Eye (tissue), 1 donor: ENCODE measurements at regions not wholly inside any gene's neighbourhood (a gene's known extent, or its start where the extent isn't known, plus 50 kb on each side); places are given as distances from the start of the nearest gene placed in this dataset.
A peak's percentile ranks its signal among the peaks of the same experiment; 100 is the strongest.

Experiments
- DNase-seq: peaks from one replicate; pipeline ENCODE4 v3.0.0-alpha.2; 2015

DNA sequence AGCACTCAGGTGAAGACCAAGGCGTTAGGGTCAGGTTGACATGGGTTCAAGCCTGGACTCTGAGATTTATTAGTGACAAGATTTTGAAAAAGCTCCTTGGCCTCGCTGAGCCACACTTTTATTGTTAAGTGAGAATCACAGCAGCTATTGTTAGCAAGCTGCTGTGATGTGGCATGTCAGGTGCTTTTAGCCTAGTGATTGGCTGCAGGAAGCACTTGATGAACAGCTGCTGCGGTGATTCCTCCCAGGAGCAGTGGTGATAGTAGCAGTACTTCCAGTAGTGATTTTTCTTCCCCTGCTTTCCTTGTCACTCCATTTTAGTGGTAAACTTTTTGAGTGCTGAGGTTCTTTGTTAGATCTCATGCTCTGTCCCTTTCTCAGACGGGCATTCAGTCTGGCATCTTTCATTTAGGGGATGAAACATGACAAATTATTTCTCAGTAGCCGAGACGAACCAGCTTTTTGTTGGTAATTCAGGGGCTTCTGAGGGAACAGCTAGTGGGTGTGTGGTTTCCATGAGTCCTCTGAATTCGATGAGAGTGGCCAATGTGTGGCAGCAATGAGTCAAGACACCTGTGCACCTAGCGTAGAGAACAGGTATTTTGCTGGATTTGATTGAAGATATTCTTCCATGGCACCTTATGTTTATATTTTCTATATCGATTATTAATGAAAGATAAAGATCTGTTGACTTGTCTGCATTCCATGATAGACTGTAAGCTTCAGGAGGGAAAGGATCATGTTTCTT, 696.7 kb downstream of the DHX35 start:
- DNase-seq, result peak; percentile 44

GRCh38 chr20:39654171-39654570, 692.0 kb downstream of the DHX35 start:
- DNase-seq, result no peak

DNA sequence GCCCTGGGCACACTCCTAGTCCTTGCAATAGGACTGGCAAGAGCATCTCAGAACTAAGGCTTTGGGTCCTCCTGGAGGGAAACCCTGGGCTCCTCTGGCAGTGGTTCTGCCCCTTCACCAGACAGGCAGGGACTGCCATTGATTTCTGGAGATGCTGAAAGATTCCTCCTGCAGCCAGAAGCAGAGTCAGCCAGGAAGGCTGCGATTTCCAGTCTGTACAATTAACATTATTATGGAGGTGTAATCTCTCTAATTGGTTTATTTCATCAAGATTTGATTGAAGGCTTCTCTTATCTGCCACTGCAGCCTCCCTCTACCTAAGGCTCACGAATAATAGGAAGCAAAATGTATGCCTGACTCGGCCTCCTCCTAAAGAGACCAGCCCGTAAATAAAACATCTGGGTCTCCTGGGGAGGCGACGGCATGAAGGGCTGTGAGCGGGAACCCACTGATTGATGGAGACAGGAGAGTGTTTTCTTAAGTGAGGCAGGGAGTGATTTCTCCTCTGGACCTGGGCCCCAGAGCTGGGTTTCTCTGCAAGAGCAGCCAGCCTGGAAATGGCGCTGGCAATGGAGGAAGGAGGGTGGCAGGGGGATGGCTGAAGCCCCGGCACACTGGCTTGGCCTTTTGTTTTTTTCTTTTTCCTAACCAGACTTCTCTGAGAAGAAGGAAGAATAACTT, 689.6 kb downstream of the DHX35 start:
- DNase-seq, result peak; percentile 76

DNA sequence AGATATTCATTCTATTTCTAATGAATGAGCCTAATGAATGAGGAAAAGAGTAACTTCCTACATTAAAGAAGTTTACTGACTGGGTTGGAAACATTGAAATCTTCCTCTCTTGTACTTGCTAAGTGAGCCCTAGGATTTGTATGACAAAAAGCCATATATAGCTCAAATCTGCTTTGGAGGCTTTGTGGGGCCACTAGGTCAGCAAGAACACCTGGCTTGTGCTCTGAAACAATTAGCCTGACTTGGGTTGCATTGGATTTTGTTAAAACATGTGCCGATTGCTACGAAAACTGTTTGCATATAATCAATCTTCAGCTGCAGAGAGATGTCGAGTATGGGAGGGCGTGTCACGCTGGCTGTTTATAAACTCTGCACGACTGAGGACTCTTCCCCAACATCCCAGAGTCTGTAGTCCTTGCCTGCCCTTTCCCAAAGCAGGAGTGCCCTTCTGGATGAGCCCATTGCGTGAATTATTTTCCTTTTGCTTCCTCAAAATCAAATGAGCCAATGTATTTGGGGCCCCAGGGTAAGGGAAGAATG, 684.8 kb downstream of the DHX35 start:
- DNase-seq, result no peak

DNA sequence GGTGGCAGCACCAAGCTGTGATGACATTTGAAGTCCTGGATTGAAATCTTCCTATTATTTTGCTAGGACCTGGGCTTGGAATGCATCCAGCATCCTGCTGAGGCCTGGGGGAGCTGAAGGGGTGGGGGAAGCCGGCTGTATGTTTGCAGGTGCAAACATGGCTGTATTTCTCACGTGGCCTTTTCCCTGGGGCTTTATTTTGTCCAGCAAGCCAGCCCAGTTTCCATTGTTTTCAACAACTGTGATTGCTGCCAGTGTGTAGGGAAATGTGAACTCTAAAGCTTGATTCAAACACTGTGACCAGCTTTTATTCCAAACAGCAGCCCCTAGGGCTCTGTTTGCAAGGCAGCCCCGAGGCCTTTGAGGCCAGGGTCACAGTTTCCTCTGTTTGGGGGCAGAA, 683.0 kb downstream of the DHX35 start:
- peak; percentile 24 for DNase-seq

DNA sequence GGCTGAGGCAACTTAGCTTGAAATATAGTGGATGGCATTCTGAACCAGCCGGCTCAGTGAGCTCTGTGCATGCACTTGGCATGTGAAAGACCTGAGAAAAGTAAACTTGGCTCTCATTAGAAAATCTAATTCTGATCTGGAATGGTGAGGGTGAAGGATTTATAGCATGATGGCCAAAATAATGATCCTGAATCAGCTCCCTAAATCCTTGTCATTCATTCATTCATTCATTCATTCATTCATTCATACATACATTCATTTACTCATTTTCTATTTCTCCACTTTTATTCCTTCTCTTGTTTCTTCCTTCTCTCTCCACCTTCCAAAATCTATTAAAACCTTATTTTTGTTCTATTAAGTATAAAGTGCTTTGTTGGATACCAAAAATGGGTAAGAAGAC, 681.1 kb downstream of the DHX35 start:
- no peak for DNase-seq

GRCh38 chr20:39641423-39641822, 679.3 kb downstream of the DHX35 start:
- no peak for DNase-seq

DNA sequence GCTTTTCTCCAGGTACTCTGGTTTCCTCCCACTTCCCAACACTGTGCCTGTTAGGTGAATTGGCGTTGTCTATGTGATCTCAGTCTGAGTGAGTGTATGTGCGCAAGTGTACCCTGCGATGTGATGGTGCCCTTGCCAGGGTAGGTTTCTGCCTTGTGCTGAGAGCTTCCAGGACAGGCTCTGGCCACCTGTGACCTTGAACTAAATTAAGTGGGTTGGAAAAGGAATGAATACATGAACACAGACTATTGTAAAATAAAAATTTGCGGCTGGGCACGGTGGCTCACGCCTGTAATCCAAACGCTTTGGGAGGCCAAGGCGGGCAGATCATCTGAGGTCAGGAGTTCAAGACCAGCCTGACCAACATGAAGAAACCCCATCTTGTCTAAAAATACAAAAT, 678.0 kb downstream of the DHX35 start:
- no peak for DNase-seq

DNA sequence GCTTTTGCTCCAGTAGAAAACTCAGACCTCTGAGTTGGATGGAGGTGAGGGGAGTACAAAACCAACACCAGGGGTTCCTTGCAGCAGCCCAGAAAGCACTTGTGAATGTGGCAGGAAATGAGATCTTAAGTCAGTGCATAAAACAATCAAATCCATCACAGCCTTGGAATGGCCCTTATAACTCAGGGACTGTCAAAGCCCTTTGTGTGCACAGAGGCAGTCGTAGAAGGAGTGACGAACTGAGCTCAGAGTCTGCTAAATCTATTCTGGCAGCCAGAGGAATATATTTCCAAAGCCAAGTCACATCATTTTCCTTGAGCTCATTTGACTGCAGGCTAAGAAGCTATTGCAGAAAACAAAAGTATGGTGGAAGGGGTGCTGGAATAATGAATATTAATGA, 676.6 kb downstream of the DHX35 start:
- peak; percentile 13 for DNase-seq

- no peak for DNase-seq
These were observed 671.5 kb downstream of the DHX35 start for GRCh38 chr20:39633689-39634088.

DNA sequence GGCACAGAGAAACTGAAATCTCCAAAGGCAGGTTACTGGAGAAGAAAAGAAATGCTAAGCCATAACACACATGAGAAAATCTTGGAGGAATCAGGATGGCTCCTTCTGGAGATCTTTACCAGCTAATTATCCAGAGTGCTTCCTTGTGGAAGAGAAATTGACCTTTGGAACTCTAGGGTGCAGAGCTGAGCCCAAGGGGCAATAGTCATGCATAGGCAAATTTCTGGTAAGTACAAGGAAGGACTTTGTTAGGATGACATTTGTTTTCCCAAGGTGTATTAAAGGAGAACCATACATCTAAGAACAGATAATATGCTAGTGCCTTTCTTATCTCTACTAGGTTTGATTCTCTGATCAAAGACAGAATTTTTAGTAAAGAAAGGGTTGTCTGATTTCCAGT, 670.6 kb downstream of the DHX35 start:
- DNase-seq, result no peak

- DNase-seq, result no peak
These were observed 670.0 kb downstream of the DHX35 start for GRCh38 chr20:39632176-39632575.

DNA sequence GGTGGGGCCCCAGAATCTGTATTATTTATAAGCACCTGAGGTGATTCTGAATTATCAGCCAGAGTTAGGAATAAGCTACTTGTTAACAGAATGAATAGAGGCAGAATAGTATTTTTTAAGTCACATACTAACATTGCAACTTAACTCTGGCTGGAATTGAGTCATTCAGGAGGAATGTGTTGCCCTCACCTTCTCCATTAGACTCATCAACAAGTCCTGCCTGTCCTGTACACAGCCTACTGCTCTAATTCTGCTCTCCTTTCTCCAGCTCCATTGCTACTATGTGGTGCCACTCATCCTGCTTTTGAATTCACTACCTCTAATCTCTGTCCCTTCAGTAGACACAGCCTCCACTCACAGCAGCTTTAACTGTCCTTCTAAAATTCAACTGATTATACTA, 669.4 kb downstream of the DHX35 start:
- no peak for DNase-seq

- peak; percentile 46 for DNase-seq
These were observed 668.2 kb downstream of the DHX35 start for GRCh38 chr20:39630215-39630908.

DNA sequence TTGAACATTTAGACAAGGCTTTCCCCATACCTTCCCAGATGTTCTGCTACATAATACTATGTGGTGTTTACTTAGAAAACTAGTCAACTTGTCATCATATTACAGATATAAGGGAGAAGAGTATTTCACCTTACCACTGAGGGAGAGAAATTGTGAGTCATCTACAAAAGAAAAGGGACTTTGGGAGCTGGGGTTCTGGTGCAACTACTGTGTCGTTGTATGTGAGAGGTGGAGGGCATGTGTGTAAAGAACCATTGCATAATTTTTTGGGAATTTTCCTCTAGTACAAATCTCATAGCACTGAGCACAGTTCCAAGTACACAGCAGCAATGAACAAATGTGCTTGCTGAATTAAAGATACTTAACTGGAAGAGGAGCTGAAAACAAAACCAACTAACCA, 665.6 kb downstream of the DHX35 start:
- no peak for DNase-seq

GRCh38 chr20:39624316-39624715, 662.2 kb downstream of the DHX35 start:
- no peak for DNase-seq

DNA sequence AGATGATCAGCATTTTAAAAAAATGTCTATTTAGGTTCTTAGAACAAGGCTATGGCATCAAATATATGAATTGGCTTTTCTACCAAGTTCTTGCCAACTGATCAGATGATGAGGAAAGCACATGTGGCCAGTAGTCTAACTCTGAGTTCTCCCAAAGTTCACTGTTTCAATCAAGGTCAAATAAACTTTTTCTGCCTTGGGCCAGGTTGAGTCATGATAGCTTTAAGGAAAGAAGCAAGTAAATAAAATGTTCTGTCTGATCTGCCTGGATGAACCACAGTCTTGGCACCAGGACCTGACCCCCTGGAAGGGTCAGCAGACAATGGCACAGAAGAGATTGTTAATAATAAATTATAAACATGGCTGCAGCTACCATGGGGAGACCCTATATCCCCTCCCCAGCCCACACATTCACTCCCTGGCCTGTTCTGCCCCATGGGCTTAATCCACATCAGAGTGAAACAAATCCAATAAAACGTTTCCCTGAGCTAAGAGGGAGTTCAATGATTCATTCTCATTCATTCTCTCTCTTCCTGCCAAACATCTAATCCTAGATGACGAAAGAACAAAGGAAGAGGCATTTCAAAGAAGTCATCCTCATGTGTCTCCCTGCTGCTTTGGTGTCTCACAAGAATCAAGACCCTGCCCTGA, 661.6 kb downstream of the DHX35 start:
- DNase-seq, result no peak

GRCh38 chr20:39619271-39619785, 657.2 kb downstream of the DHX35 start:
- DNase-seq, result no peak

- DNase-seq, result no peak
These were observed 649.8 kb downstream of the DHX35 start for GRCh38 chr20:39611901-39612300.

- no peak for DNase-seq
These were observed 645.0 kb downstream of the DHX35 start for GRCh38 chr20:39607141-39607540.

- DNase-seq, result no peak
These were observed 643.8 kb downstream of the DHX35 start for GRCh38 chr20:39605908-39606307.

DNA sequence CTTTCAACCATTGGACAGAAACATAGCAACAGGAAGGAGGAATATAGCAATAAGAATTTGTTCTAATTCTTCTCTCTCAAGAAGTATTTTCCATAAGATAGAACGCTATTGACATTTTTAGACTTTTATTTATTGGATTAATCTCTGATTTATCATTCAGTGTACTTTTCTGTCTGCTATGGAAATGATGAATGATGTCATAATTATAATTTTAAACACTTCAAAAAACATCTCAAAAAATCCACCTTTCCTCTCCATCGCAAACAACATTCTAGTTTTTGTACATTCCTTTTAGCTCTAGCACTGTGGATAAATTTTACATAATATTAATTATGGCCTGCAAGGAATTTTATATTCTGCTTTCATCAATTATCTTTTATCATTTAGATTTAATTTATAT, 643.2 kb downstream of the DHX35 start:
- no peak for DNase-seq

GRCh38 chr20:39603219-39603618, 641.1 kb downstream of the DHX35 start:
- DNase-seq, result no peak
